ENCODE measurements at regions not wholly inside any gene's neighbourhood (a gene's known extent, or its start where the extent isn't known, plus 50 kb on each side); places are given as distances from the start of the nearest gene placed in this dataset.

DNA sequence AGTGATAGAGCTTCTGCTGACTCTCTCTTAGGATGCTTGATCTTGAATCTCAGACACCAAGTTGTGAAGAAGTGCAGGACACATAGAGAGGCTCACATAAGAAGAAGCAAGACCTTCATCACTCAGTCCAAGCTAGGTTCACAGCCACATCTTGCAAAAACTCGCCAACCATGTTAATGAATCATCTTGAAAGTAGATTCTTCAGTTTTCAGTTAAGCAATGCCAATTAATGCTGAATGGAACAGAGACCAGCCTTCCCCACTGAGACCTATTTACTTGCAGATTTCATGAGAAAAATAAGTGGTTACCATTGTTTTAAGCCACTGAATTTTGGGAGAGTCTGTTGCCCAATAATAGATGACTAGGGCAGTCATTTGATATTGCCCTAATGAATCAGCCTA is 217.7 kb upstream of the EDIL3 start:
- DNase-seq (ENCODE audit: low read depth): peak; percentile 10

DNA sequence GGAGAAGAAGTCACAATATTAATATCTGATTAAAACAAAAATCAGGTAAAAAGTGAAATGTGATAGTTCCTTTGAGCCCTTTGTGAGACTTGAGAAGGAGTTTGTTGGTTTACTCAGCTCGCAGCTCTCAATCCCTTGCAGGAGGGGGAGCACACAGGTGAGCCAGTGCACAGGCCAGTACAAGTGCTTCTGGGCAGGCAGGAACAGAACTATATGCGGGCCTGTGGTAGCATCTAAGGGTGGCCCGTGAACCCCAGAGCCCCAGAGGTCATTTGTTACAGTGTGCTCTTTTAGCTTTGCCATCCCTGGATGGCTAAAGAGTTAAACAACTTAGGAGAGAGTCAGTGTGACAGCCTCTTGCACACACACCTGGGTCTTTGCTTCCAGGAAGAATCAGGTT is 215.3 kb upstream of the EDIL3 start:
- no peak for DNase-seq (ENCODE audit: low read depth)

DNA sequence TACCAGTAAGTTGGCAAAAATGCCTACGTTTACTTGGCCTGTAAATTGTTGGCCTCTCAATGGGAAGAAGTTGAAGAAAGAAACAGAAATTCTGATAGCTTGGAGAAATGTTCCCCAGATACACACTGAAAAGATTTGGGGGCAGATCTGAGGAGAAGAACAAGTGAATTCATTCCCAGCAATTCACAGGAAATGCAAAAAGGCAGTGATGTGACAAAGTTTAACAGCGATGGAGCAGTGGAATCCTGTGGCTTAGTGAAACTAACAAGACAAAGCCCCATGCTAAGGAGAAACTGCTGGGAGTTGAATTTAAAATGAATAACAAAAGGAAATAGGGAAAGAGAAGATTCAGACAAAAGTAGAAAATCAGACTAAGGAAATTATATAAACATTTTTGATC is 213.2 kb upstream of the EDIL3 start:
- DNase-seq (ENCODE audit: low read depth): no peak

DNA sequence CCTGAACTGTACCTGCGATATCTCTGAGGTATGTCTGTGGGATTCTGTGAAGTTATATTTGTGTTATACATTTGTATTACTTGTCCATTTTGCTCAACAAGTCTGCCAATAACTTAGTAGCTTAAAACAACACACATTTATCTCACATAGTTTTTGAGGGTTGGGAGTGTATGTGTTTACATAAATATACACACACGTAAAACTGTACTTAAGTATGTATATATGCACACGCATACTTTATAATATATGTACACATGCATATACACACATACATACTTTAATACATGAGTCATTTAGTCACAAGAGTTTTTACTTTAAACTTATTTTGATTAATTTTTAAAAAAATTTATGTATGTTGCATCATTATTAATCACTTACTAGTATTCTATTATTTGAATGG is 205.9 kb upstream of the EDIL3 start:
- no peak for DNase-seq (ENCODE audit: low read depth)

DNA sequence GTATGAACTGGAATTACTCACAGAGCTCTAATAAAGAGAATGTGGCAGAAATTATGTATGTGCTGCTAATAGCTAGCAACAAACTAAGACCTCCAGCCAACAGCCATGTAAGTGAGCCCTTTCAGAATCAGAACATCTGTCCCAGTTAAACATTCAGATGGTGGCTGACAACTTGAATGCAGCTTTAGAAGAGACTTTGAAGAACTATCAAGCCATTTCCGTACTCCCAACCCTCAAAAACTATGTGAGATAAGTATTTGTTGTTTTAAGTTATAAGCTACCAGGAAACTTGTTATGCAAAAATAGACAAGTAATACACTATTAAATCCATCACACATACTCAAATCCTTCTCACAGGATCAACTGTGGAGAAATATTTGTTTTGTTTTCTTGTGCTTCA is 205.2 kb upstream of the EDIL3 start:
- DNase-seq (ENCODE audit: low read depth): no peak

DNA sequence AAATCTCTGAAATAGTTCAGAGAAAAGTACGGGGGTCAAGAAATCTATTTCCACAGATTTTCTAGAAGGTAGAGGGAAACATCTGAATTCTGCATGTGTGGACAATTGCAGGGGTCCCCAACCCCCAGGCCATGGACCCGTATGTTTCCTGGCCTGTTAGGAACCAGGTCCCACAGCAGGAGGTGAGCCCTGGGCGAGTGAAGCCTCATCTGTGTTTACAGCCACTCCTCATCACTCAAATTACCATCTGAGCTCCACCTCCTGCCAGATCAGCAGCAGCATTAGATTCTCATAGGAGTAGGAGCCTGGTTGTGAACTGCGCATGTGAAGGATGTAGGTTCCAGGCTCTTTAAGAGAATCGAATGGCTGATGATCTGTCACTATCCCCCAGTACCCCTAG is 200.5 kb upstream of the EDIL3 start:
- DNase-seq (ENCODE audit: low read depth): no peak

DNA sequence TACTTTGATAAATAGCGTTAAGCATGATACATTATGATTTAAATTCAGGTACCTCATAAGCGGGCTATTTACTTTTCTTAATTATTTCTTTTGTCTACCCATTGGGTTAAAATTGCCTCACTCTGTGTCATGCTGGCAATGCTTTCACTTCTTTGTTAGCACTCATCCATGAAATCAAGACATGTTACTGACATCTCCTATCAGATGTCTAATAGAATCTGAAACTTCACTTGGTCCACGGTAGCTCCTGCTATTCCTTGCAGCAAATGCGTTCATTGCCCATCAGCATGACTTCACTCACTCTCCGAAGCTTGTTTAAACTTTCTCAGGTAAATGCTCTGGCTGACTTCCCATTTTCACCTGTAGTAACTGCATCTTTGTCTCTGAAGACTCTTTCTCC is 193.5 kb upstream of the EDIL3 start:
- DNase-seq (ENCODE audit: low read depth): no peak

DNA sequence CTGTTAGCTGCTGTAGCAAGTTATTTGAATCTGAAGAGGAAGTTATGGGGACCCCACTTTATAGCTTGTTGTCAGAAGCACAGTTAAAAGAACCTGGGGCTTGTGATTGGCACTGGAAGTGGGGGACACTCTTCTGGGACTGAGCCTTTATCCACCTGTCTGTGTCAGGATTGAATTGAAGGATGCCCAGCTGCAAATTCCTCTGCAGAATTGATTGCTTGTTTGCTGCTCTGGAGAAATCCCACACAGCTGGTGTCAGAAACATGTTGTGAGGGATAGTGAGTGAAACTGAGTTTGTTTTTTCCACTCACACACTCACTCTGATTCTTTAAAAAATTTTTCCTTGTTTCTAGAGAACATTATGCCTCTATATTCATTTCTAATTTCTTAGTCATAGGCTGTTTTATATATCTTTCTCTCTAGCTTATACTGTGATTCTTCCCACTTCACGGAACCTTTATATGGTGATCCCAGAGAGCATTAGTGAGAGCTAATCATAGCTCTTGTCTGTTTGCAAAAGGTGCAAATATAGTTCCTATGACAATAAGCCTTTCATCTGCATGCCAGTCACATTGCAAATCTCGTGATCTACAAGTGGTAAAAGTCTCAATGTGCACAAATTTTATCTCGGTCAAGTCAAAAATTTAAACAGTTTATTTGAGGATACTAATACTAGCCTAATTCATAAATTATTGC is 188.5 kb upstream of the EDIL3 start:
- DNase-seq (ENCODE audit: low read depth): no peak

DNA sequence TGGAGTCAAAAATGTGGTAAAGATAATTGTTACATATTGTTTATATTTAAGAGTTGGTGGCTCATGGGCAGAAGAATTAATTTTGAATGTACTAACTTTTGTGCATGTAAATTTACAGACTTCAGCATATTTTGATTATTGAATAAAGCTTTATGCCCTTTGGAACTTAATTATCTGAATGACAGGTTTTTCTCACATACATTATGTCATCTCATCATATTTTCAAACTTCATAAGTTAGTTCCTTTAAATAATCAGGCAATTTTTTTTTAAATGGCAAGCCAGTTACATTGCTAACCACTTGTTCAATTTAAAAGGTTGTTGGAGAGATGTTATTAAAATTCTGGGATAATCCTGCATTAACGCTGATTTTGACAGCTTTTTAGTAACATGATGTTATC is 184.6 kb upstream of the EDIL3 start:
- no peak for DNase-seq (ENCODE audit: low read depth)

DNA sequence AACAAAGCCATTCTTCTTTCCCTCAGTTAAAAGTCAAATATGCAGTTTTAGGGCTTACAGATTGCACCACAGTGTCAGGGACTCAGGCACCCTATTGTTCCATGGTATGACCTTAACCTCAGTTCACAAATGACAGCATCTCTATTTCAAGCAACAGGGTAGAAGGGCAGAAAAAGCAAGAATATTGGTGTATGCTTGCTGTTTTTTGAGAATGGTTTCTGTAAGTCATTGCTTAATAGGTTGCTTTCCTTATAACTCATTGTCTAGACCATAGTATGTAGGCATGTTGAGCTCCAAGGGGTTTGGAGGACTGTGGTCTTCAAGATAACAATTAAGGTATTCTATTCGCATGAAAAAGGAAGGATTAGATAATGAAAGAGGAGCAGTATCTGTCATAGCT is 183.5 kb upstream of the EDIL3 start:
- no peak for DNase-seq (ENCODE audit: low read depth)

DNA sequence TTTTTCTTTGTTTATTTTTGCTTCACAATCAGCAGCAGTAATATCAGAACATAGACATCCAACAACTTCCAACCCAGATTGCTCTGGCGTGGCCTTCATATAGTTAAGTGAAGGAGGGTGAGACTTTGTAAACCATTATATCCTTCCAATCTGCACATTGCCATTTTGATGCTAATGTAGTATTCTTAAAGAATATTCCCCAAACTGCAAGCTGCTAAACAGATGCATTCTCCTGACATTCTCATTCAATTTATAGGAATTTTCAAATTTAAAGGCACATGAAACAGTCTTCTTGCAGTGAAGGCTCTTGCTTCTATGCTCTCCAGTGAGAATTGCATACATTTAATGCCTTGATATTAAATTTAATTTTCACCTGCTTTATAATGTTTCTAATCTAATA is 181.2 kb upstream of the EDIL3 start:
- no peak for DNase-seq (ENCODE audit: low read depth)

DNA sequence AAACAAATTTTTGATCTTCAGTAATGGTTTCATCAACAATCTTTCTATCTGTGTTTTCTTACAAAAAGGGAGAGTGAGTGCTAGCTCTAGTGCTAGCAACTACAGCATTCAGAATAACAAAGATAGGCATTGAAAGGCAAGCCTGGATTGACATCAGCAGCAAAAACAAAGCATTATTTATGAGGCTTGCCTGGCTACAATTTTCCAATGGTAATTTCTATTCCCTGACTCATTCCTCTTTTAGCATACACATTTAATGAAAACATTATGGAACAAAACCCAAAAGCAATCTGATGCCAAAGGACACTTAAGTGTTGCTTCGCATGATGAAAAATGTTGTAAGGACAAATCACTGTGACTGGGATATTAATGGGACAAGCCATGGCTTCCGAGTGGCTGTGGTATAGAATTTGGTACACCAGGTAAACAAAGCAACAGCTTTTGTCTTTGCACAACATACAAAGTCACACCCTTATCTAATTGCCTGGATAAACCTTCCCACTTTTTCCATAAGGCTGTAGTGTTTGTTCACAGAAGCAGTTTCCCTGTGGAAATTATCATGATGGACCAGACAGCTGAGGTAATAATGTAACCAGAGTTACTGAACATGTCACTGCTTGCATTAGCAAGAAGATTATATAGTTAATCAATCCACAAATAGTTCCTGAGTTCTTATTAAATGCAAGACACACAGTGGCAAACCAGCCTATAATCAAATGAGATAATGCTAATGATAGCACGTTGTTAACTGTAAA is 179.8 kb upstream of the EDIL3 start:
- DNase-seq (ENCODE audit: low read depth): peak; percentile 28

DNA sequence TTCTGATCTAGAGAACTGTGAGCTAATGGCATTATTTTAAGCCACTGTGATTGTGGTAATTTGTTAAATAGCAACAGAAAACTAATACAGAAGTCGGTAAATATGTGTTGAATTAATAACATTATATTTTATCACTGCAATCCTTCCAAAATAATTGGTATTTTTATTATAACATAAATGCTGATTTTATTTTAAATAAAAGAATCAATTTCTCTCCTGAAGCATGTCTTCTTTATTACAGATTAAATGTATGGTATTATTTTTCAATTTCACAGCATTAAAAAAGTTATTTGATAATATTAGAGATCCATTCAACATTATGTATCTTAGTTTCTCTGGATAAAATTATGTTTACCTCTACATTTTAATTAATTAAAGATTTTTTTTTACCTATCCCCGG is 165.5 kb upstream of the EDIL3 start:
- no peak for DNase-seq (ENCODE audit: low read depth)

DNA sequence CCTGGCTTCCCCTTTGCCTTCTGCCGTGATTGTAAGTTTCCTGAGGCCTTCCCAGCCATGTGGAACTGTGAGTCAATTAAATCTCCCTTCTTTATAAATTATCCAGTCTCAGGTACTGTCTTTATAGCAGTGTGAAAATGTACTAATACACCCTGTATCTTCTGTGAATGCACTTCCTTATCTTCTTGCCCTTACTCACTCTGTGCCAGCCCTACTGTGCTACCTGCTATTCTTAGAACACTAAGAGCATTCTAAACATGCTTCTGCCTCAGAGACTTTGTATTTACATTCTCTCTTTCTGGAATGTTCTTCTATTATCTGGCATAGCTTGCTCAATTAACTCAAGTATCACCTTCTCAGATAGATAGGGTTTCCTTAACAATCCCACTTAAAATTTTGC is 164.4 kb upstream of the EDIL3 start:
- DNase-seq (ENCODE audit: low read depth): no peak

DNA sequence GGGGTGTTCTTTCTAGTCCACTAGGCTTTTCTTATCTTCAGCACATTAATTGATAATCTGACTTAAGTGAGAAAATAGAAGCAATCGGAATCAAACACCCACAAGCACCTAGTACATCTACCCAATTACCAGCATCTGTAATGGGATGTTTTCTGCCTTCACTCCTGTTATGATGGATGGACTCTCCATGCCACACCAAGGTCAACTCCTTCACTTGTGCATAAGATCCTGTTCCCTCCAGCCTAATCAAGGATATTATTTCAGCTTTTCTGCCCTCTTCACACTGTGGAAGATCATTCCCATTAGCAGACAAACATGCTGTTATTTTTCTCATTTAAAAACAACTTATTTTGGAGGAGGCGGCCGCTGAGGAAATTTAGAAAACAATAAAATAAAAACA is 162.0 kb upstream of the EDIL3 start:
- DNase-seq (ENCODE audit: low read depth): no peak

DNA sequence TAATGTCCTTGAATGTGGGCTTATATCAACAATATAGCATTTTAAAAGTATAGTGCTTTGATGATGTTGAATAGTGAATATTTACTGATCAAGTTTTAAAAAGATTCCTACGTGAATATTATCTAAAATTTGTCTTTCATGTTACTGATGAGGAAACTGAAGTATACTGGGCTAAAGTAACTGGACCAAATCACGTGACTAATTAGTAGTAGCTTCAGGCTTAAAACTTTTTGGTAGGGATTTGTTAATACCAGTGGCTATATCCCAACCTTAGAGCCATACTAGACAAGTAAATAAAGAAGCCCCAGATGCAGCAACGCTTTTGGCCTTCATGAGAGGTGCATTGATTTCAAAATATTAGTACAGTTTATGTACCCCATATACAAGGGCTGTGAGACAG is 152.1 kb upstream of the EDIL3 start:
- no peak for DNase-seq (ENCODE audit: low read depth)

DNA sequence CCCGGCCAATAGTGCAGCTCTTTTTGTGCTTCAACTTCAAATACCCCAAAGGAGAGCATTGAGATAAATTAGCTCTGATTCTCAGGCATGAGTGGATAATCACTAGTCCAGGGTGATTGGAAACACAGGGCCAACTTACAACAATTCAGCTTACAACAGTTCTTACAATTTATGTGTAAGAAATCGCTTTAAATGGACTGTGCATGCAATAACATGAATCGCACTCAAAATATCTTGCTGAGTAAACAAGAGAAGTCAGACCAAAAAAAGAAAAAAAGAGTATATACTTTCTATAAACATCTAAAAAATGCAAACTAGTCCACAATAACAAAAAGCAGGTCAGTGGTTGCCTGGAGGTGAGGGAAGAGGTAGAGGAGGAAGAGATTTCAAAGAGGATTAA is 150.6 kb upstream of the EDIL3 start:
- peak; percentile 1 for DNase-seq (ENCODE audit: low read depth)

DNA sequence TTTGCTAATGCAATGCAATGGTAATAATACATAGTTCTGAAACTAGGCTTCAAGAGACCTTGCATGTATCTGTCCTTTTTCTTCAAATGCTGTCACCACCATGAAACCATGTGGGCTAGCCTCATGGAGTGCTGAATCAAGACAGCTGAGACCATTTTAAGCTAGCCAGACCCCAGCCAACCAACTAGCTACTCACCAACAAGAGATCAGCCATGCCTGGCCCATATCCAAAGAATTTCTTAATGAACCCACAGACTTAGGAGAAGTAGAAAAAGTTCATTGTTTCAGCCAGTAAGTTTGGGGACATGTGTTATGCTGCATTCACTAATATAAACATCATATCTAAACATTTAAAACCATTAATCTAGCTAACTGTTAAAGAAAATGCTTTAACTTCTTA is 139.8 kb upstream of the EDIL3 start:
- no peak for DNase-seq (ENCODE audit: low read depth)

DNA sequence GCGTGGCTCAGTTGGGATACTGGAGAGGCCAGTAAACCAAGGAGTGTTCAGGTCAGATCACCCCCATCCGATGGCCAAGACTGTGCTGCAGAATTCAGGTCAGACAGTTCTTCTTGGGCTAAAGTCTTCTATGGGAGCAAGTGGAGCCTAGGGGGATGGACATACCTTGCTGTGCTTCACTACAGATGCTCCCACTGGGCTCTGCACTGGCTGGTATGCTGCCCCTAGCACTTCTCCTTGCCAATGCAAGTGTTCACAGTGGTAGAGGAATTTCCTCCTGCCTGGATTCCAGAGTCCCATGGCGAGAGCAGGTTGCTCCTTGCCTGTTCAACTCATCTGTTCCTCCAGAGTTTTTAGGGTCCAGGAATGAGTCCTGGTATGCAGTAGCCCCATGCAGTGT is 134.2 kb upstream of the EDIL3 start:
- DNase-seq (ENCODE audit: low read depth): no peak

DNA sequence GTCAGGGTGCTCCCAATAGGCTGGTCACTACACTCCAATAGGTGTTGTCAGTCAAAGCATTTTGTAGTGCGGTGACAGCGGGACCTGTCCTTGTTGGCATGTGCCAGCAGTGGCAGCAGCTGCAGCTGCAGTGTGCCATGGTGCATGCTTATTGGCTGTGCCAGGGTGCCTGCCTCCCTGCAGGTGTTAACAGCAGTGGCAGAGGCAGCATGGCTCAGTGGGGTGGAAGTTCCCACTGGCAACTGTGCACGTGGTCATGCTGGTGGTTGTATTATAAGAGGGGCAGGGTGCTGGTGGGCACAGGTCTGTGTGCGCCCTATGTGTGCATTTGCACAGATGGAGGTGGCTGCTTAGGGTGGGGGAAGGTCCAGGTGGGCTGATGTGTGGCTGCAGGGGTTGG is 133.7 kb upstream of the EDIL3 start:
- no peak for DNase-seq (ENCODE audit: low read depth)

DNA sequence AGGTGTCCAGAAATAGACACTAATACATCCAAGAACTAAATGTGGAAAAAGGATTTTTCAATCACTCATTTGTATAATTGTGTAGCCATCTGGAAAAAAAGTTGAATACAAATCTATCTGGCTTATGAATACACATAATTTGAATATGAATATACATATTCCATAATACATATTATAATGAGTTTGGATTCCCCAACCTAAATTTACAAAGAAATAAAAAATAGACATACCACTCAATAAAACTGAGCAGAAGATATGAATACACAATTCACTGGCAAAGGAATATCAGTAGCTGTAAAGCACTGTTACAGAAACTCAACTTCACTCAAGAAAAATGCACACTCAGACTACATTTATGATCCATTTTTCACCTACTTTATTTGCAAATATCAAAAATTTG is 121.9 kb upstream of the EDIL3 start:
- no peak for DNase-seq (ENCODE audit: low read depth)

DNA sequence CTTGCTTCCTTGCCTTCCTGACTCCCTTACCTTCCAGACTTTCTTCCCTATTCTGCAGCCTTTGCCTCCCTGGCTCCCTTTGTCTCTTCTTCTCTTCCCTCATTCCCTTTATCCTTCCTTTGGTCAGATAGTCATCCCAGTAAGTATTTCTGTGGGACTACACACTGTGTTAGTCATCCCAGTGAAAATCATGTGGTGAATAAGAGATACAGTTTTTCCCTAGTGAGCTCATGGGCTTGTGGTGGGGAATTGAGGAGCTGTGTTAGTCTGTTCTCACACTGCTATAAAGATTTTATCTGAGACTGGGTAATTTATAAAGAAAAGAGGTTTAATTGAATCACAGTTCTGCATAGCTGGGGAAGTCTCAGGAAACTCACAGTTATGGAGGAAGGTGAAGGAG is 109.8 kb upstream of the EDIL3 start:
- peak; percentile 93 for DNase-seq (ENCODE audit: low read depth)

DNA sequence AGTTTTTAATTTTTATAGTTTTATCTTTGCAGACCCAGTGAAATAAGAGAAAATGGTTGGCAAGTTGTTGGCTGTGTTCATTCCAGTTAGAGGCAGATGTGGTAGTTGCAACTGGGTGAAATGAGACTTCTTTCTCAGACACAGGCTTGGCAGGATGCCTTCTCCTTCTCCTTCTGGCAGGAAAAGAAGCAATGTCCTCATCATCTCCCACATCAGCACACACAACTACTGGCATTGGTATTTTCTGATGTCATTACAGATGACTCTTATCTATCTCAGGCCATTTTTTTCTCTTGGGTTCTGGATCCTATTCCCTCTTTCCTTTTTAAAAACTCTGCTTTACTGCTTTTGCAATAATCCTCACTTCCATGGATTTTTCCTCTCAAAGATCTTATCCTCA is 103.3 kb upstream of the EDIL3 start:
- DNase-seq (ENCODE audit: low read depth): peak; percentile 57

Measured in M059J (cell line).